ENCODE measurements at regions not wholly inside any gene's neighbourhood (a gene's known extent, or its start where the extent isn't known, plus 50 kb on each side); places are given as distances from the start of the nearest gene placed in this dataset.

- DNase-seq (ENCODE audit: low spot score): peak; percentile 43
These were observed 142.9 kb upstream of the WNT4 start for GRCh38 chr1:22285549-22286396.

GRCh38 chr1:22286491-22286890, 143.6 kb upstream of the WNT4 start:
- peak; percentile 39 for DNase-seq (ENCODE audit: low spot score)

GRCh38 chr1:22287273-22287672, 144.4 kb upstream of the WNT4 start:
- DNase-seq (ENCODE audit: low spot score): no peak

GRCh38 chr1:22287946-22288520, 145.1 kb upstream of the WNT4 start:
- peak; percentile 45 for DNase-seq (ENCODE audit: low spot score)

GRCh38 chr1:22288593-22289241, 145.8 kb upstream of the WNT4 start:
- peak; percentile 37 for DNase-seq (ENCODE audit: low spot score)

- peak; percentile 36 for DNase-seq (ENCODE audit: low spot score)
These were observed 146.6 kb upstream of the WNT4 start for GRCh38 chr1:22289307-22289995.

- DNase-seq (ENCODE audit: low spot score): no peak
These were observed 147.3 kb upstream of the WNT4 start for GRCh38 chr1:22290157-22290556.

- DNase-seq (ENCODE audit: low spot score): peak; percentile 28
These were observed 147.7 kb upstream of the WNT4 start for GRCh38 chr1:22290611-22291010.

- no peak for DNase-seq (ENCODE audit: low spot score)
These were observed 148.2 kb upstream of the WNT4 start for GRCh38 chr1:22291057-22291456.

GRCh38 chr1:22291494-22291893, 148.6 kb upstream of the WNT4 start:
- no peak for DNase-seq (ENCODE audit: low spot score)

GRCh38 chr1:22292011-22292788, 149.3 kb upstream of the WNT4 start:
- peak; percentile 52 for DNase-seq (ENCODE audit: low spot score)

- no peak for DNase-seq (ENCODE audit: low spot score)
These were observed 152.5 kb upstream of the WNT4 start for GRCh38 chr1:22295396-22295795.

- DNase-seq (ENCODE audit: low spot score): no peak
These were observed 153.0 kb upstream of the WNT4 start for GRCh38 chr1:22295856-22296255.

- peak; percentile 24 for DNase-seq (ENCODE audit: low spot score)
These were observed 154.0 kb upstream of the WNT4 start for GRCh38 chr1:22296701-22297591.

- no peak for DNase-seq (ENCODE audit: low spot score)
These were observed 153.7 kb upstream of the ZBTB40 start for GRCh38 chr1:22297999-22298398.

GRCh38 chr1:22303816-22304215, 147.8 kb upstream of the ZBTB40 start:
- DNase-seq (ENCODE audit: low spot score): no peak

GRCh38 chr1:22309572-22309971, 142.1 kb upstream of the ZBTB40 start:
- no peak for DNase-seq (ENCODE audit: low spot score)

GRCh38 chr1:22311461-22311860, 140.2 kb upstream of the ZBTB40 start:
- no peak for DNase-seq (ENCODE audit: low spot score)

- DNase-seq (ENCODE audit: low spot score): peak; percentile 37
These were observed 138.3 kb upstream of the ZBTB40 start for GRCh38 chr1:22313321-22313720.

GRCh38 chr1:22314706-22315105, 136.9 kb upstream of the ZBTB40 start:
- peak; percentile 27 for DNase-seq (ENCODE audit: low spot score)

Data from ecto neural progenitor cell (in vitro differentiated cells).